ENCODE measurements at regions not wholly inside any gene's neighbourhood (a gene's known extent, or its start where the extent isn't known, plus 50 kb on each side); places are given as distances from the start of the nearest gene placed in this dataset.

- H3K27me3 ChIP-seq (replicated peaks in 1 of 7), result no peaks in the 10 kb centered on the region
- H3K9me3 ChIP-seq, result no peaks in the 10 kb centered on the region
- WGBS, 5 donors, result 59 to 83% (median 67%) methylated on average over 3 of the region's 3 CpGs
- no peaks in the 10 kb centered on the region for H3K4me1 ChIP-seq
- DNase-seq, result no peak
- no peaks in the 10 kb centered on the region for H3K36me3 ChIP-seq
- no peak overlapping the region for H3K27ac ChIP-seq
- TF ChIP-seq POLR2A (IDR thresholded peaks at IDR 0.05), result no peak
- TF ChIP-seq CTCF (IDR thresholded peaks at IDR 0.05 in 8 of 11, conservative IDR thresholded peaks at IDR 0.05 in 3 of 11), result no peak
- no peak for TF ChIP-seq POLR2AphosphoS5 (IDR thresholded peaks at IDR 0.05)
- no peak overlapping the region for H3K4me3 ChIP-seq
- intact Hi-C loops (cut with DNase I; ENCODE audit: low total_unique reads), result no loop called here
Measured at GRCh38 chr5:85143138-85143537, 758.5 kb upstream of the EDIL3 start.

GRCh38 chr5:85148701-85149100 lies 764.0 kb upstream of the EDIL3 start:
- intact Hi-C loops (cut with DNase I; ENCODE audit: low total_unique reads), result no loop called here
- Histone ChIP-seq H3K27me3 (replicated peaks in 1 of 7) (no peaks in the 10 kb centered on the region), H3K4me1 (no peaks in the 10 kb centered on the region), H3K9me3 (no peaks in the 10 kb centered on the region), H3K4me3 (no peak overlapping the region), H3K27ac (no peak overlapping the region), H3K36me3 (no peaks in the 10 kb centered on the region)
- DNase-seq, result no peak
- TF ChIP-seq POLR2AphosphoS5 (IDR thresholded peaks at IDR 0.05) (no peak), POLR2A (IDR thresholded peaks at IDR 0.05) (no peak), CTCF (IDR thresholded peaks at IDR 0.05 in 8 of 11, conservative IDR thresholded peaks at IDR 0.05 in 3 of 11) (no peak)
- WGBS, 5 donors, result 68 to 89% (median 77%) methylated on average over 2 of the region's 2 CpGs

GRCh38 chr5:85159395-85159794 lies 774.7 kb upstream of the EDIL3 start:
- Histone ChIP-seq H3K27ac (no peak overlapping the region), H3K36me3 (no peaks in the 10 kb centered on the region), H3K4me3 (no peak overlapping the region), H3K27me3 (replicated peaks in 1 of 7) (no peaks in the 10 kb centered on the region), H3K9me3 (peaks cover 0 to 7% (median 0%) of the 10 kb centered on the region in 8 donors), H3K4me1 (no peaks in the 10 kb centered on the region)
- DNase-seq, result no peak
- no peak for TF ChIP-seq CTCF (IDR thresholded peaks at IDR 0.05 in 8 of 11, conservative IDR thresholded peaks at IDR 0.05 in 3 of 11)
- TF ChIP-seq POLR2AphosphoS5 (IDR thresholded peaks at IDR 0.05), result no peak
- TF ChIP-seq POLR2A (IDR thresholded peaks at IDR 0.05), result no peak
- intact Hi-C loops (cut with DNase I; ENCODE audit: low total_unique reads), result no loop called here
- 59 to 82% (median 68%) methylated on average over 6 of the region's 6 CpGs for WGBS, 5 donors

GRCh38 chr5:85168474-85168873 lies 783.8 kb upstream of the EDIL3 start:
- intact Hi-C loops (cut with DNase I; ENCODE audit: low total_unique reads), result no loop called here
- no peaks in the 10 kb centered on the region for H3K36me3 ChIP-seq
- H3K4me1 ChIP-seq, result no peaks in the 10 kb centered on the region
- no peak overlapping the region for H3K27ac ChIP-seq
- peaks cover 0 to 31% (median 2%) of the 10 kb centered on the region in 8 donors for H3K9me3 ChIP-seq
- WGBS, 5 donors, result 50 to 65% (median 58%) methylated on average over 1 of the region's 1 CpG
- no peak for DNase-seq
- no peaks in the 10 kb centered on the region for H3K27me3 ChIP-seq (replicated peaks in 1 of 7)
- no peak for TF ChIP-seq CTCF (IDR thresholded peaks at IDR 0.05 in 8 of 11, conservative IDR thresholded peaks at IDR 0.05 in 3 of 11)
- no peak for TF ChIP-seq POLR2A (IDR thresholded peaks at IDR 0.05)
- TF ChIP-seq POLR2AphosphoS5 (IDR thresholded peaks at IDR 0.05), result no peak
- H3K4me3 ChIP-seq, result no peak overlapping the region
